ENCODE measurements at regions not wholly inside any gene's neighbourhood (a gene's known extent, or its start where the extent isn't known, plus 50 kb on each side); places are given as distances from the start of the nearest gene placed in this dataset.
"Not testable (repeated sequence)": the region's sequence is repeated elsewhere in the genome, so short reads cannot be mapped to it uniquely, and the experiment has no call there.

DNA sequence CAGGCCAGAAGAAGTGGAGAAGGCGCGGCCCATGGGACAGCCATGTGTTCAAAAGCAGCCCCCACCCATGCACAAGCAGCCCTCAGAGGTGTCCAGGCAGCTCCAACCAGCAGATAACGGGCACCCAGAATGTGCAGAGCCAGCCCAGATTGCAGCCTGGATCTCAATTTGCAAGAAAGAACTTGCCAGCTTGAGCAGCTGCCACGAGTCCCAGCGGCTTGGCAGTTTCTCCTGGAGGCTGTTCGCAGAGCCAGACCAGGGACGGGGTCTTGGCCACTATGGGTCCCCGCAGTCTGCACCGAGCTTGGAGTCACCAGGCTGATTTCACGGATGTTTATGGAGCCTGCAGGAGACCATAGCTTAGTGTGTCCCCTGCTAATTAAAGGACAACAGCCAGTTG is 61.4 kb upstream of the SULF2 start:
- TF ChIP-seq EZH2 (IDR thresholded peaks at IDR 0.05; ENCODE audit: borderline replicate concordance, low read depth, low read length, poor library complexity, severe bottlenecking); CTCF (conservative IDR thresholded peaks at IDR 0.05; ENCODE audit: low read depth, low read length): not testable (repeated sequence)

Data from A673 (cell line).